ENCODE measurements at regions not wholly inside any gene's neighbourhood (a gene's known extent, or its start where the extent isn't known, plus 50 kb on each side); places are given as distances from the start of the nearest gene placed in this dataset.

GRCh38 chr6:113065611-113066010, 718.5 kb downstream of the RFPL4B start (continued):
- TF ChIP-seq RXRA (IDR thresholded peaks at IDR 0.05; ENCODE audit: borderline replicate concordance, low read depth): peak; percentile 89
- TF ChIP-seq TCF12 (IDR thresholded peaks at IDR 0.05): peak; percentile 65; the same call in 1 of the 2 replicates

DNA sequence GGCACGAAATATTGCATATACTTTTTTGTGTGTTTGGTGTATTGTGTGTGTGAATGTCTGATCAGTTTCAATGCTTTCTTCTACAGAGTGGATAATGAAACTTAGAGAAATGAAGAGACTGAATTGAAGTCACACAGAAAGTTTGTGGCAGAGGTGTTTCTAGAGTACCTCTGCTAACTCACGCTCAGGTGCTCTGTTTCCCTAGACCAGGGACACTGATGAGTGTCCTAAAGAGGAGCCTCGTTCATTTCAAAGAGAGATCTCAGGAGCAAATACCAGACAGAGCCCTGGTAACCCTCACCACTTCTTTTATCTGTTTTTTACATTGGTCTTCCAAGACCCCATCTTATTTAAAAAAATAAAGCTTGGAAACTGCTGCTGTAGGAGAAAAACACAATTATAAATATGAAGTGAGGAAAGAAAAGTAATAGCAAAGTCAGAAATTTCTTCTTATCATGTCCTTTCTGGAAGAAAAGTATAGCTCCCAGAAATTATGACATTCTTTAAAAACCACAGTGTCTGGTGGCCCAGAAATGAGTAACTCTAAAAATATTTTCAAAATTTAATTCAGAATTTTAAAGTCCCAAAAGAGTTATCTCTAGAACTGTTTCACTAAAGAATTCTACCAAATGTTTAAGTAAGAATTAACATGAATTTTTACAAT, 720.6 kb downstream of the RFPL4B start:
- 67% methylated on average over 3 of the region's 3 CpGs for WGBS (ENCODE audit: low lambda C conversion rate)
- CTCF ChIA-PET: interaction anchor here (0.9 kb wide), 1 partner anchor 28 kb away, joined by 3 read pairs; no protein-coding TSS in a partner anchor
- TF ChIP-seq, protein P1, sequence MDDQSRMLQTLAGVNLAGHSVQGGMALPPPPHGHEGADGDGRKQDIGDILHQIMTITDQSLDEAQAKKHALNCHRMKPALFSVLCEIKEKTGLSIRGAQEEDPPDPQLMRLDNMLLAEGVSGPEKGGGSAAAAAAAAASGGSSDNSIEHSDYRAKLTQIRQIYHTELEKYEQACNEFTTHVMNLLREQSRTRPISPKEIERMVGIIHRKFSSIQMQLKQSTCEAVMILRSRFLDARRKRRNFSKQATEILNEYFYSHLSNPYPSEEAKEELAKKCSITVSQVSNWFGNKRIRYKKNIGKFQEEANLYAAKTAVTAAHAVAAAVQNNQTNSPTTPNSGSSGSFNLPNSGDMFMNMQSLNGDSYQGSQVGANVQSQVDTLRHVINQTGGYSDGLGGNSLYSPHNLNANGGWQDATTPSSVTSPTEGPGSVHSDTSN (IDR thresholded peaks at IDR 0.05): 0 out of 2 replicates have a peak, but pooled peaks have one; percentile 4
- TF ChIP-seq, protein P2, sequence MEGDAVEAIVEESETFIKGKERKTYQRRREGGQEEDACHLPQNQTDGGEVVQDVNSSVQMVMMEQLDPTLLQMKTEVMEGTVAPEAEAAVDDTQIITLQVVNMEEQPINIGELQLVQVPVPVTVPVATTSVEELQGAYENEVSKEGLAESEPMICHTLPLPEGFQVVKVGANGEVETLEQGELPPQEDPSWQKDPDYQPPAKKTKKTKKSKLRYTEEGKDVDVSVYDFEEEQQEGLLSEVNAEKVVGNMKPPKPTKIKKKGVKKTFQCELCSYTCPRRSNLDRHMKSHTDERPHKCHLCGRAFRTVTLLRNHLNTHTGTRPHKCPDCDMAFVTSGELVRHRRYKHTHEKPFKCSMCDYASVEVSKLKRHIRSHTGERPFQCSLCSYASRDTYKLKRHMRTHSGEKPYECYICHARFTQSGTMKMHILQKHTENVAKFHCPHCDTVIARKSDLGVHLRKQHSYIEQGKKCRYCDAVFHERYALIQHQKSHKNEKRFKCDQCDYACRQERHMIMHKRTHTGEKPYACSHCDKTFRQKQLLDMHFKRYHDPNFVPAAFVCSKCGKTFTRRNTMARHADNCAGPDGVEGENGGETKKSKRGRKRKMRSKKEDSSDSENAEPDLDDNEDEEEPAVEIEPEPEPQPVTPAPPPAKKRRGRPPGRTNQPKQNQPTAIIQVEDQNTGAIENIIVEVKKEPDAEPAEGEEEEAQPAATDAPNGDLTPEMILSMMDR (IDR thresholded peaks at IDR 0.05): no peak
- TF ChIP-seq NFIC (IDR thresholded peaks at IDR 0.05; ENCODE audit: borderline replicate concordance) (peak; percentile 39; the same call in 1 of the 2 replicates), TCF12 (IDR thresholded peaks at IDR 0.05) (peak; percentile 64), TEAD4 (IDR thresholded peaks at IDR 0.05; ENCODE audit: borderline replicate concordance, insufficient read depth) (peak; percentile 51; the same call in 1 of the 2 replicates), FOSL2 (IDR thresholded peaks at IDR 0.05; ENCODE audit: borderline replicate concordance, low read depth) (peak; percentile 27; the same call in 1 of the 2 replicates), JUND (IDR thresholded peaks at IDR 0.05) (peak; percentile 44; the same call in 1 of the 2 replicates), USF2 (IDR thresholded peaks at IDR 0.05; ENCODE audit: borderline replicate concordance, low read depth, low read length) (no peak), EP300 (IDR thresholded peaks at IDR 0.05; ENCODE audit: borderline replicate concordance in 1 of 2, low read depth in 1 of 2, low read length in 1 of 2) (0 out of 4 replicates have a peak, but pooled peaks of 1 of the 2 experiments have one; percentile 45), RAD21 (IDR thresholded peaks at IDR 0.05; ENCODE audit: low read length) (no peak)
- Histone ChIP-seq H3K9me2 (no peaks in the 10 kb centered on the region), H3K27me3 (ENCODE audit: insufficient read depth) (no peaks in the 10 kb centered on the region), H3K79me2 (ENCODE audit: insufficient read depth) (no peaks in the 10 kb centered on the region), H3K9me3 (no peaks in the 10 kb centered on the region), H3F3A (replicated peaks; ENCODE audit: insufficient read depth) (peaks cover 15% of the 10 kb centered on the region), H3K4me1 (ENCODE audit: control insufficient read depth in 1 of 2, insufficient read depth in 2 of 2, low read depth in 1 of 2, low read length in 1 of 2) (peaks cover 9 to 35% of the 10 kb centered on the region in 2 experiments; a peak in 3 of 4 replicates), H2AFZ (ENCODE audit: low read depth) (no peak overlapping the region; the same call in 1 of the 2 replicates), H3K27ac (ENCODE audit: low read depth in 2 of 2, low read length in 1 of 2) (peak overlapping the region; percentile 78 to 94), H4K20me1 (ENCODE audit: insufficient read depth) (no peaks in the 10 kb centered on the region), H3K36me3 (replicated peaks in 1 of 2; ENCODE audit: control insufficient read depth in 1 of 2, insufficient read depth in 2 of 2, low read length in 1 of 2) (no peaks in the 10 kb centered on the region), H3K4me3 (ENCODE audit: low read depth in 2 of 2, low read length in 1 of 2) (no peak overlapping the region), H3K4me2 (0 out of 2 replicates have a peak overlapping the region, but pooled peaks have one; percentile 4), H3K9ac (peak overlapping the region; percentile 51; the same call in 1 of the 2 replicates)
- DNase-seq: no peak
- POLR2A ChIA-PET: no interaction called here

All from SK-N-SH (cell line).